ENCODE measurements at regions not wholly inside any gene's neighbourhood (a gene's known extent, or its start where the extent isn't known, plus 50 kb on each side); places are given as distances from the start of the nearest gene placed in this dataset.

DNA sequence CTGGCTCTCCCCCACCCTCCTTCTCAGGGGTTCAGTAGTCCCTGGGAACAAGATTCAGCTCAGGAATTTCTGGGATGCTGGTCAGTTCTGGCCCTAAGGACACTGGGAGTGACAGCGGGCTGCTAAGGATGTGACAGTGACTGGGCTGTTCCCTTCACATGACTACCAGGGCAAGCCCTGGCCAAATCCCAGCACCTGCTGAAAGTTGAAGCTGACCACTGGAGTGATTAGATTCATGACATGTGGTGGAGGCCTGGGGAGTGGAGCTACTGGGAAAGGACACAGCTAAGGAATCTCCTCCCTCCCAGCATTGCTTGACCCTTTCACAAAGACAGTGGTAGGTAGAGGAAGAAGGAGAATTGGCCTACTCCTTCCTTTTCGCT, 204.9 kb downstream of the DAD1 start (continued):
- TF ChIP-seq, protein P1, sequence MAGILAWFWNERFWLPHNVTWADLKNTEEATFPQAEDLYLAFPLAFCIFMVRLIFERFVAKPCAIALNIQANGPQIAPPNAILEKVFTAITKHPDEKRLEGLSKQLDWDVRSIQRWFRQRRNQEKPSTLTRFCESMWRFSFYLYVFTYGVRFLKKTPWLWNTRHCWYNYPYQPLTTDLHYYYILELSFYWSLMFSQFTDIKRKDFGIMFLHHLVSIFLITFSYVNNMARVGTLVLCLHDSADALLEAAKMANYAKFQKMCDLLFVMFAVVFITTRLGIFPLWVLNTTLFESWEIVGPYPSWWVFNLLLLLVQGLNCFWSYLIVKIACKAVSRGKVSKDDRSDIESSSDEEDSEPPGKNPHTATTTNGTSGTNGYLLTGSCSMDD (CRISPR knock-in tag; IDR thresholded peaks at IDR 0.05), result no peak
- TF ChIP-seq ZBTB20 (CRISPR knock-in tag; IDR thresholded peaks at IDR 0.05; ENCODE audit: borderline replicate concordance, low read depth), result no peak
- no peak for TF ChIP-seq CTCF (CRISPR knock-in tag; IDR thresholded peaks at IDR 0.05)
- TF ChIP-seq, protein P2, sequence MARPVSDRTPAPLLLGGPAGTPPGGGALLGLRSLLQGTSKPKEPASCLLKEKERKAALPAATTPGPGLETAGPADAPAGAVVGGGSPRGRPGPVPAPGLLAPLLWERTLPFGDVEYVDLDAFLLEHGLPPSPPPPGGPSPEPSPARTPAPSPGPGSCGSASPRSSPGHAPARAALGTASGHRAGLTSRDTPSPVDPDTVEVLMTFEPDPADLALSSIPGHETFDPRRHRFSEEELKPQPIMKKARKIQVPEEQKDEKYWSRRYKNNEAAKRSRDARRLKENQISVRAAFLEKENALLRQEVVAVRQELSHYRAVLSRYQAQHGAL (CRISPR knock-in tag; IDR thresholded peaks at IDR 0.05; ENCODE audit: not compliant biosample characterization), result no peak

- Histone ChIP-seq H3K79me2 (ENCODE audit: insufficient read depth, low read length) (no peaks in the 10 kb centered on the region), H3K27me3 (ENCODE audit: control insufficient read depth in 1 of 2, insufficient read depth in 2 of 2, low read length in 2 of 2) (peaks cover 1 to 10% of the 10 kb centered on the region in 2 experiments; a peak in 2 of 5 replicates), H3K9ac (ENCODE audit: insufficient read depth, low read depth, low read length) (no peak overlapping the region), H3K4me3 (replicated peaks in 1 of 3; ENCODE audit: insufficient read depth in 1 of 3, low read depth in 2 of 3, low read length in 3 of 3) (no peak overlapping the region), H2AFZ (ENCODE audit: low read length) (no peak overlapping the region), H3K4me1 (ENCODE audit: insufficient read depth, low read length) (no peaks in the 10 kb centered on the region), H3K36me3 (replicated peaks in 1 of 2; ENCODE audit: control insufficient read depth in 1 of 2, insufficient read depth in 2 of 2, low read length in 2 of 2) (no peaks in the 10 kb centered on the region), H3K4me2 (ENCODE audit: low read depth, low read length) (no peak overlapping the region), H4K20me1 (ENCODE audit: insufficient read depth, low read length) (no peaks in the 10 kb centered on the region), H3K9me3 (ENCODE audit: low read length) (no peaks in the 10 kb centered on the region), H3K27ac (ENCODE audit: extremely low read length, insufficient read depth, low read length) (no peak overlapping the region)
- 21% methylated on average over 8 of the region's 8 CpGs for WGBS (ENCODE audit: low lambda C conversion rate)
- DNase-seq (ENCODE audit: low spot score) (no peak), ATAC-seq (no peak), FAIRE-seq (no peak)
- ChIA-PET POLR2A (no interaction called here), CTCF (ENCODE audit: low intra/inter-chr PET ratio, low total read pairs) (no interaction called here)
- in situ Hi-C loops (cut with HindIII; ENCODE audit: extremely low pct_ligation_motif_present, low pct_unique_long_range_greater_than_20kb), result no loop called here
- no TSS peak for BruUV-seq (replicated peaks)
- intact Hi-C loops (cut with micrococcal nuclease; ENCODE audit: unreplicated experiment), result loop anchor here (10.0 kb wide), 1 partner anchor 271 kb away; no protein-coding TSS in a partner anchor
- TF ChIP-seq, protein P3, sequence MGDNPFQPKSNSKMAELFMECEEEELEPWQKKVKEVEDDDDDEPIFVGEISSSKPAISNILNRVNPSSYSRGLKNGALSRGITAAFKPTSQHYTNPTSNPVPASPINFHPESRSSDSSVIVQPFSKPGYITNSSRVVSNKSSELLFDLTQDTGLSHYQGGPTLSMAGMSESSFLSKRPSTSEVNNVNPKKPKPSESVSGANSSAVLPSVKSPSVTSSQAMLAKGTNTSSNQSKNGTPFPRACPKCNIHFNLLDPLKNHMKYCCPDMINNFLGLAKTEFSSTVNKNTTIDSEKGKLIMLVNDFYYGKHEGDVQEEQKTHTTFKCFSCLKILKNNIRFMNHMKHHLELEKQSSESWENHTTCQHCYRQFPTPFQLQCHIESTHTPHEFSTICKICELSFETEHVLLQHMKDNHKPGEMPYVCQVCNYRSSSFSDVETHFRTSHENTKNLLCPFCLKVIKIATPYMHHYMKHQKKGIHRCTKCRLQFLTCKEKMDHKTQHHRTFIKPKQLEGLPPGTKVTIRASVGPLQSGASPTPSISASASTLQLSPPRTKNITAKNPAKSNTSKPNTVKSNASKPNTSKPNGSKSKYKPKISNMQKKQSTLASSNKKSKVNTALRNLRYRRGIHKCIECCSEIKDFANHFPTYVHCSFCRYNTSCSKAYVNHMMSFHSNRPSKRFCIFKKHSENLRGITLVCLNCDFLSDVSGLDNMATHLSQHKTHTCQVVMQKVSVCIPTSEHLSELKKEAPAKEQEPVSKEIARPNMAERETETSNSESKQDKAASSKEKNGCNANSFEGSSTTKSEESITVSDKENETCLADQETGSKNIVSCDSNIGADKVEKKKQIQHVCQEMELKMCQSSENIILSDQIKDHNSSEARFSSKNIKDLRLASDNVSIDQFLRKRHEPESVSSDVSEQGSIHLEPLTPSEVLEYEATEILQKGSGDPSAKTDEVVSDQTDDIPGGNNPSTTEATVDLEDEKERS (CRISPR knock-in tag; IDR thresholded peaks at IDR 0.05), result no peak
- TF ChIP-seq, protein P4, sequence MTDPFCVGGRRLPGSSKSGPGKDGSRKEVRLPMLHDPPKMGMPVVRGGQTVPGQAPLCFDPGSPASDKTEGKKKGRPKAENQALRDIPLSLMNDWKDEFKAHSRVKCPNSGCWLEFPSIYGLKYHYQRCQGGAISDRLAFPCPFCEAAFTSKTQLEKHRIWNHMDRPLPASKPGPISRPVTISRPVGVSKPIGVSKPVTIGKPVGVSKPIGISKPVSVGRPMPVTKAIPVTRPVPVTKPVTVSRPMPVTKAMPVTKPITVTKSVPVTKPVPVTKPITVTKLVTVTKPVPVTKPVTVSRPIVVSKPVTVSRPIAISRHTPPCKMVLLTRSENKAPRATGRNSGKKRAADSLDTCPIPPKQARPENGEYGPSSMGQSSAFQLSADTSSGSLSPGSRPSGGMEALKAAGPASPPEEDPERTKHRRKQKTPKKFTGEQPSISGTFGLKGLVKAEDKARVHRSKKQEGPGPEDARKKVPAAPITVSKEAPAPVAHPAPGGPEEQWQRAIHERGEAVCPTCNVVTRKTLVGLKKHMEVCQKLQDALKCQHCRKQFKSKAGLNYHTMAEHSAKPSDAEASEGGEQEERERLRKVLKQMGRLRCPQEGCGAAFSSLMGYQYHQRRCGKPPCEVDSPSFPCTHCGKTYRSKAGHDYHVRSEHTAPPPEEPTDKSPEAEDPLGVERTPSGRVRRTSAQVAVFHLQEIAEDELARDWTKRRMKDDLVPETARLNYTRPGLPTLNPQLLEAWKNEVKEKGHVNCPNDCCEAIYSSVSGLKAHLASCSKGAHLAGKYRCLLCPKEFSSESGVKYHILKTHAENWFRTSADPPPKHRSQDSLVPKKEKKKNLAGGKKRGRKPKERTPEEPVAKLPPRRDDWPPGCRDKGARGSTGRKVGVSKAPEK (CRISPR knock-in tag; IDR thresholded peaks at IDR 0.05; ENCODE audit: borderline replicate concordance), result no peak
- TF ChIP-seq ZNF143 (CRISPR knock-in tag; IDR thresholded peaks at IDR 0.05) (no peak), XBP1 (CRISPR knock-in tag; IDR thresholded peaks at IDR 0.05) (no peak)
These were observed 205.4 kb downstream of the DAD1 start for GRCh38 chr14:22383515-22384166.

Measured in HepG2 (cell line).